LNCAP (cell line): ENCODE measurements at regions not wholly inside any gene's neighbourhood (a gene's known extent, or its start where the extent isn't known, plus 50 kb on each side); places are given as distances from the start of the nearest gene placed in this dataset.

Experiments used
- TF ChIP-seq, protein P1 (sequence below): fragments of 450-650 bp; IDR thresholded peaks from 2 replicates; pipeline ENCODE4 v1.5.1; 2017; ENCODE audit warnings: mild to moderate bottlenecking

GRCh38 chr1:157438146-157438545 lies 114.2 kb downstream of the FCRL5 start:
- TF ChIP-seq, protein P1, sequence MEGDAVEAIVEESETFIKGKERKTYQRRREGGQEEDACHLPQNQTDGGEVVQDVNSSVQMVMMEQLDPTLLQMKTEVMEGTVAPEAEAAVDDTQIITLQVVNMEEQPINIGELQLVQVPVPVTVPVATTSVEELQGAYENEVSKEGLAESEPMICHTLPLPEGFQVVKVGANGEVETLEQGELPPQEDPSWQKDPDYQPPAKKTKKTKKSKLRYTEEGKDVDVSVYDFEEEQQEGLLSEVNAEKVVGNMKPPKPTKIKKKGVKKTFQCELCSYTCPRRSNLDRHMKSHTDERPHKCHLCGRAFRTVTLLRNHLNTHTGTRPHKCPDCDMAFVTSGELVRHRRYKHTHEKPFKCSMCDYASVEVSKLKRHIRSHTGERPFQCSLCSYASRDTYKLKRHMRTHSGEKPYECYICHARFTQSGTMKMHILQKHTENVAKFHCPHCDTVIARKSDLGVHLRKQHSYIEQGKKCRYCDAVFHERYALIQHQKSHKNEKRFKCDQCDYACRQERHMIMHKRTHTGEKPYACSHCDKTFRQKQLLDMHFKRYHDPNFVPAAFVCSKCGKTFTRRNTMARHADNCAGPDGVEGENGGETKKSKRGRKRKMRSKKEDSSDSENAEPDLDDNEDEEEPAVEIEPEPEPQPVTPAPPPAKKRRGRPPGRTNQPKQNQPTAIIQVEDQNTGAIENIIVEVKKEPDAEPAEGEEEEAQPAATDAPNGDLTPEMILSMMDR = no peak

GRCh38 chr1:157437296-157437695 lies 115.0 kb downstream of the FCRL5 start:
- TF ChIP-seq, protein P1 = no peak

- TF ChIP-seq, protein P1 = no peak
Measured at GRCh38 chr1:157431751-157432150, 120.6 kb downstream of the FCRL5 start.

DNA sequence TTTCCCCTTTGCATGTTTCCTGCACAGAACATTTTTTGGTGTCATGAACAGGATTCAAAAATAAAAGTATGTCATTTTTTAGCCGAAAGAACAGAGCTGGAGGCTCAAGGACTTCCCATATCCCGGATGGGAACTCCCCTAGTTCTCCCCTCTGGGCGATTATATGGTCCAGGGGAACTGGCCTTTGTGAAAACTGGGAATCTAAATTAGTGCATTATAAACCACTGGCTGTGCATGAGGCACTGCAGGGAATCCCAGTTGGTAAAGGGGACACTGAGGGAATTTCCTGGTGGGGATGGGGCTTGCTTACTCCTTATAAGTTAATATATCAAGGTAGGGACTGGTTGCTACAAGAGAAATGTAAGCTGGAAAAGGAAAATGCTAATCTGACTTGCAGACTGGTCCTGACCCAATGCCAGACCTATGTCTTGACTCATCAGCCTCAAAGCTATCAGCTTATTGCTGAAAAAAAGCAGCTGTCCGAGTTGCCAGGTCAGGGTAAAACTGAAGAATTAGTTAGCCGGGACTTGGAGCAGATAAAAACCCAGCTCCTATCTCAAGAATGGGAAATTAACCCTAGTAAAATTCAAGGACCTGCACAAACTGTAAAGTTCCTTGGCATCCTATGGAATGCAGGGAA lies 122.6 kb downstream of the FCRL5 start:
- TF ChIP-seq, protein P1 = no peak

- TF ChIP-seq, protein P1 = no peak
Measured at GRCh38 chr1:157419845-157420542, 132.3 kb downstream of the FCRL5 start.

- TF ChIP-seq, protein P1 = no peak
Measured at GRCh38 chr1:157418659-157419058, 133.7 kb downstream of the FCRL5 start.

DNA sequence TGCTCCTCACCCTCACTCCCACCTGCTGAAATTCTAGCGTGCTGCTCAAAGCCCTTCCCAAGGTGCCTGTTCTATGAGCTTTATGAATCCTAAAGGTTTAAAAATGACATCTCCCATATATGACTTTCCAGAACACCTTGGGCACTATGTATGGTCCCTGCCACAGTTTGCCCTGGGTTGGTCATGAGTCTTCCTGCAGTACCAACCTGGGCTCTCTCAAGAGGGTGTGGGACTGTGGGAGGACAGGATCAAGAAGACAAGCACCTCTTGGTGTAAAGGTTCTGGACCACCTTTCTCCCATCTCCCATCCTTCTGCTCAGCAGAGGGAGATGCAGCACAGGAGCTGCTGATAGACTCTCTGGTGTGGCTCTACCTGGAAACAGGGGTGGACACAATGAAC lies 134.1 kb downstream of the FCRL5 start:
- TF ChIP-seq, protein P1 = no peak
